GM19239 (cell line): ENCODE measurements at regions not wholly inside any gene's neighbourhood (a gene's known extent, or its start where the extent isn't known, plus 50 kb on each side); places are given as distances from the start of the nearest gene placed in this dataset.

Source experiments
- DNase-seq: peaks from one replicate; pipeline ENCODE4 v3.0.0; 2011; ENCODE audit warnings: low spot score; ENCODE audit not compliant: insufficient read length
- FAIRE-seq: peaks from 2 replicates; lab custom pipeline; 2011; peaks lifted over from hg19 to GRCh38; lab: Jason Lieb, UNC

GRCh38 chr13:44197791-44198770 is 175.5 kb upstream of the SERP2 start:
- FAIRE-seq (no peak), DNase-seq (peak; percentile 18)

GRCh38 chr13:44198826-44199225 is 174.8 kb upstream of the SERP2 start:
- no peak for DNase-seq
- no peak for FAIRE-seq

- no peak for DNase-seq
- FAIRE-seq, result no peak
Observed at GRCh38 chr13:44199627-44200207, 173.9 kb upstream of the SERP2 start.

GRCh38 chr13:44206434-44206833 is 167.2 kb upstream of the SERP2 start:
- DNase-seq, result no peak
- FAIRE-seq, result no peak

- no peak for DNase-seq
Observed at GRCh38 chr13:44207476-44207875, 166.1 kb upstream of the SERP2 start.

GRCh38 chr13:44210525-44210924 is 163.1 kb upstream of the SERP2 start:
- FAIRE-seq, result no peak
- DNase-seq, result no peak

More at GRCh38 chr13:44207476-44207875, 166.1 kb upstream of the SERP2 start:
- no peak for FAIRE-seq

- DNase-seq (no peak), FAIRE-seq (no peak)
Observed at GRCh38 chr13:44211286-44211685, 162.3 kb upstream of the SERP2 start.

- DNase-seq (no peak), FAIRE-seq (no peak)
Observed at GRCh38 chr13:44211704-44212346, 161.8 kb upstream of the SERP2 start.

- FAIRE-seq (no peak), DNase-seq (no peak)
Observed at GRCh38 chr13:44212633-44213396, 160.8 kb upstream of the SERP2 start.

- DNase-seq (no peak), FAIRE-seq (no peak)
Observed at GRCh38 chr13:44218501-44219240, 155.0 kb upstream of the SERP2 start.

GRCh38 chr13:44219577-44220548 is 153.8 kb upstream of the SERP2 start:
- FAIRE-seq, result no peak
- no peak for DNase-seq

- FAIRE-seq, result no peak
- no peak for DNase-seq
Observed at GRCh38 chr13:44220948-44221347, 152.7 kb upstream of the SERP2 start.

GRCh38 chr13:44221657-44222056 is 152.0 kb upstream of the SERP2 start:
- DNase-seq (no peak), FAIRE-seq (no peak)

GRCh38 chr13:44223770-44224444 is 149.7 kb upstream of the SERP2 start:
- FAIRE-seq (no peak), DNase-seq (no peak)

GRCh38 chr13:44224450-44225149 is 149.0 kb upstream of the SERP2 start:
- DNase-seq (no peak), FAIRE-seq (no peak)

GRCh38 chr13:44229371-44230030 is 144.1 kb upstream of the SERP2 start:
- no peak for FAIRE-seq

GRCh38 chr13:44230071-44230470 is 143.6 kb upstream of the SERP2 start:
- no peak for DNase-seq
- FAIRE-seq, result no peak

More at GRCh38 chr13:44229371-44230030, 144.1 kb upstream of the SERP2 start:
- DNase-seq, result no peak
